ENCODE measurements at regions not wholly inside any gene's neighbourhood (a gene's known extent, or its start where the extent isn't known, plus 50 kb on each side); places are given as distances from the start of the nearest gene placed in this dataset.

DNA sequence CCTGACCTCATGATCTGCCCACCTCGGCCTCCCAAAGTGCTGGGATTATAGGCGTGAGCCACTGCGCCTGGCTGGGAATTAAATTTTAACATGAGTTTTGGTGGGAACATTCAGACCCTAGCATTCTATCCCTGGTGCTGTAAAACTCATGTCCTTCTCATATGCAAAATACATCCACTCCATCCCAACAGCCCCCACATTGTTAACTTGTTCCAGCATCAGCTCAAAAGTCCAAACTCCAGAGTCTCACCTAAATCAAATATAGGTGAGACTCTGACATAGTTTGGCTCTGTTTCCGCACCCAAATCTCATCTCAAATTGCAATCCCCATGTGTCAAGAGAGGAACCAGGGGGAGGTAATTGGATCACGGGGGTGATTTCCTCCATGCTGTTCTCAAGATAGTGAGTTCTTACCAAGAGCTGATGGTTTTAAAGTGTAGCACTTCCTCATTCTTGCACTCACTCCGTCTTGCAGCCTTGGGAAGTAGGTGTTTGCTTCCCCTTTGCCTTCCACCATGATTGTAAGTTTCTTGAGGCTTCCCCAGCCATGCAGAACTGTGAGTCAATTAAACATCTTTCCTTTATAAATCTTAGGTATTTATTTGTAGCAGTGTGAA is 96.2 kb upstream of the PLCL2 start:
- 2% methylated on average over 6 of the region's 6 CpGs for WGBS (ENCODE audit: insufficient coverage, low coverage, missing lambda C conversion rate)
- Histone ChIP-seq H3K9ac (ENCODE audit: insufficient read depth in 1 of 2, low read depth in 2 of 2, low read length in 2 of 2) (no peak overlapping the region), H3K27me3 (ENCODE audit: control insufficient read depth in 2 of 2, insufficient read depth in 2 of 2, low read length in 2 of 2) (0 out of 5 replicates have a peak, but pooled peaks cover 0 to 5% of the 10 kb centered on the region in 2 experiments), H3K4me2 (ENCODE audit: insufficient read depth, low read length) (no peak overlapping the region), H3K4me1 (replicated peaks in 1 of 2; ENCODE audit: control insufficient read depth in 2 of 2, insufficient read depth in 2 of 2, low read length in 2 of 2) (no peaks in the 10 kb centered on the region), H3K9me3 (replicated peaks; ENCODE audit: control insufficient read depth, insufficient read depth, low read depth, low read length) (no peaks in the 10 kb centered on the region), H3K36me3 (ENCODE audit: control insufficient read depth, insufficient read depth, low read length) (no peaks in the 10 kb centered on the region), H3K27ac (ENCODE audit: extremely low read depth, low read depth, low read length) (no peak overlapping the region), H3K9me1 (ENCODE audit: control insufficient read depth, insufficient read depth, low read length) (no peaks in the 10 kb centered on the region), H2AFZ (ENCODE audit: low read depth, low read length) (no peak overlapping the region), H3K4me3 (no peak overlapping the region), H3K79me2 (ENCODE audit: control insufficient read depth, insufficient read depth, low read length) (no peaks in the 10 kb centered on the region), H4K20me1 (replicated peaks; ENCODE audit: control insufficient read depth, insufficient read depth, low read length) (no peaks in the 10 kb centered on the region)
- POLR2A ChIA-PET, result no interaction called here
- TF ChIP-seq, protein P1, sequence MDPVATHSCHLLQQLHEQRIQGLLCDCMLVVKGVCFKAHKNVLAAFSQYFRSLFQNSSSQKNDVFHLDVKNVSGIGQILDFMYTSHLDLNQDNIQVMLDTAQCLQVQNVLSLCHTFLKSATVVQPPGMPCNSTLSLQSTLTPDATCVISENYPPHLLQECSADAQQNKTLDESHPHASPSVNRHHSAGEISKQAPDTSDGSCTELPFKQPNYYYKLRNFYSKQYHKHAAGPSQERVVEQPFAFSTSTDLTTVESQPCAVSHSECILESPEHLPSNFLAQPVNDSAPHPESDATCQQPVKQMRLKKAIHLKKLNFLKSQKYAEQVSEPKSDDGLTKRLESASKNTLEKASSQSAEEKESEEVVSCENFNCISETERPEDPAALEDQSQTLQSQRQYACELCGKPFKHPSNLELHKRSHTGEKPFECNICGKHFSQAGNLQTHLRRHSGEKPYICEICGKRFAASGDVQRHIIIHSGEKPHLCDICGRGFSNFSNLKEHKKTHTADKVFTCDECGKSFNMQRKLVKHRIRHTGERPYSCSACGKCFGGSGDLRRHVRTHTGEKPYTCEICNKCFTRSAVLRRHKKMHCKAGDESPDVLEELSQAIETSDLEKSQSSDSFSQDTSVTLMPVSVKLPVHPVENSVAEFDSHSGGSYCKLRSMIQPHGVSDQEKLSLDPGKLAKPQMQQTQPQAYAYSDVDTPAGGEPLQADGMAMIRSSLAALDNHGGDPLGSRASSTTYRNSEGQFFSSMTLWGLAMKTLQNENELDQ (CRISPR knock-in tag; IDR thresholded peaks at IDR 0.05; ENCODE audit: borderline replicate concordance), result no peak
- peak; percentile 93 for TF ChIP-seq SPI1 (IDR thresholded peaks at IDR 0.05; ENCODE audit: borderline replicate concordance, low read depth, low read length)
- TF ChIP-seq ETV6 (IDR thresholded peaks at IDR 0.05; ENCODE audit: borderline replicate concordance in 1 of 2, low read depth in 2 of 2, low read length in 1 of 2), result 0 out of 4 replicates have a peak, but pooled peaks of 1 of the 2 experiments have one; percentile 51
- no peak for TF ChIP-seq ETV6 (CRISPR knock-in tag; IDR thresholded peaks at IDR 0.05; ENCODE audit: borderline replicate concordance)
- intact Hi-C loops (cut with micrococcal nuclease) (no loop called here), in situ Hi-C loops (cut with MboI) (no loop called here)
- no peak for DNase-seq (ENCODE audit: extremely low read depth in 1 of 4, low spot score in 3 of 4)
- ATAC-seq, result no peak
- FAIRE-seq, result no peak
- CTCF ChIA-PET (ENCODE audit: low intra/inter-chr PET ratio), result no interaction called here
- no TSS peak for BruUV-seq (replicated peaks)

All from K562 (cell line).